Panc1 (cell line): ENCODE measurements at regions not wholly inside any gene's neighbourhood (a gene's known extent, or its start where the extent isn't known, plus 50 kb on each side); places are given as distances from the start of the nearest gene placed in this dataset.

Experiments
- CTCF ChIP-seq: fragments of 450-650 bp; IDR thresholded peaks from 2 replicates; pipeline ENCODE4 v1.5.1; 2017; ENCODE audit warnings: mild to moderate bottlenecking
- POLR2AphosphoS5 ChIP-seq: IDR thresholded peaks from 2 replicates; pipeline ENCODE4 v1.6.1; 2012; ENCODE audit warnings: mild to moderate bottlenecking, low read depth, low read length, moderate library complexity
- SIN3A ChIP-seq: IDR thresholded peaks from 2 replicates; pipeline ENCODE4 v1.6.1; 2012; ENCODE audit warnings: low read depth, mild to moderate bottlenecking, low read length, moderate library complexity, borderline replicate concordance; ENCODE audit not compliant: insufficient read depth

GRCh38 chr6:169979873-169980432 is 228.5 kb downstream of the ERMARD start:
- TF ChIP-seq CTCF (no peak), SIN3A (no peak), POLR2AphosphoS5 (no peak)
